ENCODE measurements at regions not wholly inside any gene's neighbourhood (a gene's known extent, or its start where the extent isn't known, plus 50 kb on each side); places are given as distances from the start of the nearest gene placed in this dataset.

DNA sequence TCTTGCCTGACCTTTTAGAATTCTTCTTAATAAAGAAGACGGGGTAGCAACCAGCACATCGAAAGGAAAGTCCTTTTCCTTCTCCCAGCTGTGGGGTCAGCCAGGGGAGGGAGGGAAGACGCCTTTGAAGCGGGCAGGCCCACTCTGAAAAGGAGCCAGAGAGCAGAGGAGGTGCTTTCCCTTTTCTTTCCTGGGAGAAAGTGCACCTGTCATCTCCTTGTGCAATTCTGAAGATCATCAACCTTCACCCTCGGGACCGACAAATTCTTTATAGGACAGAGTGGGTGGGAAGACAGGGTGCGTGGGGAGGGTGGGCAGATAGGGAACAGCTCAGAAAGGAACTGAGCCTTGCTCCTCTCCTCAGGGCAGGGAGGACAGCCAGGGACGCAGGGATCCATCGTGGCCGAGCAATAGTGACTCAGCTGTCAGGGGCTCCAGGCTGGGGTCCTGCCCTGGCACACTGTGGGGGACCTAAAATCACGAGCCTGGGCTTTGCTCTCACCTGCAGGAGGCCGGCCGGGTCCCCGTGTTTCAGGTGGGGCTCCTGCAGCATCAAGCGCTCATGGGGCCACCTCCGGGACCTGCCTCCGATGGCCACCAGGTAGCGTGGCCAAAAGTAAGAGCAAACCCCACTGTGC, 141.0 kb downstream of the OLFM1 start (continued):
- TF ChIP-seq, protein P1, sequence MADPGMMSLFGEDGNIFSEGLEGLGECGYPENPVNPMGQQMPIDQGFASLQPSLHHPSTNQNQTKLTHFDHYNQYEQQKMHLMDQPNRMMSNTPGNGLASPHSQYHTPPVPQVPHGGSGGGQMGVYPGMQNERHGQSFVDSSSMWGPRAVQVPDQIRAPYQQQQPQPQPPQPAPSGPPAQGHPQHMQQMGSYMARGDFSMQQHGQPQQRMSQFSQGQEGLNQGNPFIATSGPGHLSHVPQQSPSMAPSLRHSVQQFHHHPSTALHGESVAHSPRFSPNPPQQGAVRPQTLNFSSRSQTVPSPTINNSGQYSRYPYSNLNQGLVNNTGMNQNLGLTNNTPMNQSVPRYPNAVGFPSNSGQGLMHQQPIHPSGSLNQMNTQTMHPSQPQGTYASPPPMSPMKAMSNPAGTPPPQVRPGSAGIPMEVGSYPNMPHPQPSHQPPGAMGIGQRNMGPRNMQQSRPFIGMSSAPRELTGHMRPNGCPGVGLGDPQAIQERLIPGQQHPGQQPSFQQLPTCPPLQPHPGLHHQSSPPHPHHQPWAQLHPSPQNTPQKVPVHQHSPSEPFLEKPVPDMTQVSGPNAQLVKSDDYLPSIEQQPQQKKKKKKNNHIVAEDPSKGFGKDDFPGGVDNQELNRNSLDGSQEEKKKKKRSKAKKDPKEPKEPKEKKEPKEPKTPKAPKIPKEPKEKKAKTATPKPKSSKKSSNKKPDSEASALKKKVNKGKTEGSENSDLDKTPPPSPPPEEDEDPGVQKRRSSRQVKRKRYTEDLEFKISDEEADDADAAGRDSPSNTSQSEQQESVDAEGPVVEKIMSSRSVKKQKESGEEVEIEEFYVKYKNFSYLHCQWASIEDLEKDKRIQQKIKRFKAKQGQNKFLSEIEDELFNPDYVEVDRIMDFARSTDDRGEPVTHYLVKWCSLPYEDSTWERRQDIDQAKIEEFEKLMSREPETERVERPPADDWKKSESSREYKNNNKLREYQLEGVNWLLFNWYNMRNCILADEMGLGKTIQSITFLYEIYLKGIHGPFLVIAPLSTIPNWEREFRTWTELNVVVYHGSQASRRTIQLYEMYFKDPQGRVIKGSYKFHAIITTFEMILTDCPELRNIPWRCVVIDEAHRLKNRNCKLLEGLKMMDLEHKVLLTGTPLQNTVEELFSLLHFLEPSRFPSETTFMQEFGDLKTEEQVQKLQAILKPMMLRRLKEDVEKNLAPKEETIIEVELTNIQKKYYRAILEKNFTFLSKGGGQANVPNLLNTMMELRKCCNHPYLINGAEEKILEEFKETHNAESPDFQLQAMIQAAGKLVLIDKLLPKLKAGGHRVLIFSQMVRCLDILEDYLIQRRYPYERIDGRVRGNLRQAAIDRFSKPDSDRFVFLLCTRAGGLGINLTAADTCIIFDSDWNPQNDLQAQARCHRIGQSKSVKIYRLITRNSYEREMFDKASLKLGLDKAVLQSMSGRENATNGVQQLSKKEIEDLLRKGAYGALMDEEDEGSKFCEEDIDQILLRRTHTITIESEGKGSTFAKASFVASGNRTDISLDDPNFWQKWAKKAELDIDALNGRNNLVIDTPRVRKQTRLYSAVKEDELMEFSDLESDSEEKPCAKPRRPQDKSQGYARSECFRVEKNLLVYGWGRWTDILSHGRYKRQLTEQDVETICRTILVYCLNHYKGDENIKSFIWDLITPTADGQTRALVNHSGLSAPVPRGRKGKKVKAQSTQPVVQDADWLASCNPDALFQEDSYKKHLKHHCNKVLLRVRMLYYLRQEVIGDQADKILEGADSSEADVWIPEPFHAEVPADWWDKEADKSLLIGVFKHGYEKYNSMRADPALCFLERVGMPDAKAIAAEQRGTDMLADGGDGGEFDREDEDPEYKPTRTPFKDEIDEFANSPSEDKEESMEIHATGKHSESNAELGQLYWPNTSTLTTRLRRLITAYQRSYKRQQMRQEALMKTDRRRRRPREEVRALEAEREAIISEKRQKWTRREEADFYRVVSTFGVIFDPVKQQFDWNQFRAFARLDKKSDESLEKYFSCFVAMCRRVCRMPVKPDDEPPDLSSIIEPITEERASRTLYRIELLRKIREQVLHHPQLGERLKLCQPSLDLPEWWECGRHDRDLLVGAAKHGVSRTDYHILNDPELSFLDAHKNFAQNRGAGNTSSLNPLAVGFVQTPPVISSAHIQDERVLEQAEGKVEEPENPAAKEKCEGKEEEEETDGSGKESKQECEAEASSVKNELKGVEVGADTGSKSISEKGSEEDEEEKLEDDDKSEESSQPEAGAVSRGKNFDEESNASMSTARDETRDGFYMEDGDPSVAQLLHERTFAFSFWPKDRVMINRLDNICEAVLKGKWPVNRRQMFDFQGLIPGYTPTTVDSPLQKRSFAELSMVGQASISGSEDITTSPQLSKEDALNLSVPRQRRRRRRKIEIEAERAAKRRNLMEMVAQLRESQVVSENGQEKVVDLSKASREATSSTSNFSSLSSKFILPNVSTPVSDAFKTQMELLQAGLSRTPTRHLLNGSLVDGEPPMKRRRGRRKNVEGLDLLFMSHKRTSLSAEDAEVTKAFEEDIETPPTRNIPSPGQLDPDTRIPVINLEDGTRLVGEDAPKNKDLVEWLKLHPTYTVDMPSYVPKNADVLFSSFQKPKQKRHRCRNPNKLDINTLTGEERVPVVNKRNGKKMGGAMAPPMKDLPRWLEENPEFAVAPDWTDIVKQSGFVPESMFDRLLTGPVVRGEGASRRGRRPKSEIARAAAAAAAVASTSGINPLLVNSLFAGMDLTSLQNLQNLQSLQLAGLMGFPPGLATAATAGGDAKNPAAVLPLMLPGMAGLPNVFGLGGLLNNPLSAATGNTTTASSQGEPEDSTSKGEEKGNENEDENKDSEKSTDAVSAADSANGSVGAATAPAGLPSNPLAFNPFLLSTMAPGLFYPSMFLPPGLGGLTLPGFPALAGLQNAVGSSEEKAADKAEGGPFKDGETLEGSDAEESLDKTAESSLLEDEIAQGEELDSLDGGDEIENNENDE (IDR thresholded peaks at IDR 0.05; ENCODE audit: low read depth, low read length): no peak
- TF ChIP-seq HDAC3 (IDR thresholded peaks at IDR 0.05; ENCODE audit: borderline replicate concordance, partially characterized antibody) (no peak), U2AF1 (optimal IDR thresholded peaks at IDR 0.05; ENCODE audit: low read depth, low read length) (no peak), RBM17 (IDR thresholded peaks at IDR 0.05; ENCODE audit: borderline replicate concordance, low read depth, low read length) (no peak), ZNF239 (CRISPR knock-in tag; IDR thresholded peaks at IDR 0.05) (no peak)

Measured in K562 (cell line).